OCI-LY7 (cell line): ENCODE measurements at regions not wholly inside any gene's neighbourhood (a gene's known extent, or its start where the extent isn't known, plus 50 kb on each side); places are given as distances from the start of the nearest gene placed in this dataset.

ENCODE experiments used
- CTCF ChIP-seq: fragments of 200-600 bp; sonication (generic); conservative IDR thresholded peaks from 2 replicates; pipeline ENCODE4 v1.5.1; 2014; ENCODE audit warnings: mild to moderate bottlenecking, antibody characterized with exemption, low read length, moderate library complexity, mixed read lengths
- EZH2phosphoT487 ChIP-seq: fragments of 200-600 bp; sonication (generic); IDR thresholded peaks from 2 replicates; pipeline ENCODE4 v1.6.1; 2018; ENCODE audit warnings: low read depth, borderline replicate concordance, mild to moderate bottlenecking, mixed run types, antibody characterized with exemption, low read length, moderate library complexity, mixed read lengths

DNA sequence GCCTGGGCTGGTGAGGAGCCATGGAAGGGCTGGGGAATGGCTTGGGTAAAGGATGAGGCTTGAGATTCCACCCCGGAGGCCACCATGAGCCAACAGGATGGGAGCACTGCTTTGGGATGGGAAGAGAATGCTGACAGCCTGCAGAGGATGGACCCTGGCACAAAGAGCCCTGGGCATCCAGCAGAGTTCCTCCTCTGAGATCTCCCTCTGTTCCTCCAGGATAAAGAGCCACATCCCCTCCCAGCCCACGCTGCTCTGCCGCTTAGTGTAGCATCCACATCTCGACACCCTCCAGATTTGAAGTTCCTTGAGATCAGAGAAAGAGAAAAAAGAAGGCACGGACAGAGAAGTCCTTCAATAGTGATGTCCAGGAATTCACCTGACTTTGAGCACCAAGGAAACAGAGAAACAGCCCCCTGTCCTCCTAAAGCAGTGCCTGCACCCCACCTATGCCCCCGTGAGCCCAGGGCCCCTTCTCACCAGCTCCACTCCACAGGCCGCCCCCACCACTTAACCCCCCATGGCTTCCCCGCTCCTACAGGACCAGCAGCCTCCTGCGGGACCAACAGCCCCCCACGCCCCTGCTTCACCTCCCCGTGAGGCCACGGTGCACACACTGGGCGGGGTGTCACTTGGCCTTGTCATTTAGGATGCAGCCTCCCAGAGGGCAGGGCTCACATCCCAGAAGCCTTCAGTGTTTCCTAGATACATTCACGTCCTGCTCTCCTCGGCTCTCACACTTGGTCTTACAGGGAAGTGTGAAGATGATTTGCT lies 180.5 kb downstream of the SHANK2 start:
- TF ChIP-seq CTCF (no peak), EZH2phosphoT487 (no peak)
